Astrocyte (in vitro differentiated cells and primary cell): ENCODE measurements at regions not wholly inside any gene's neighbourhood (a gene's known extent, or its start where the extent isn't known, plus 50 kb on each side); places are given as distances from the start of the nearest gene placed in this dataset.

Experiments
- DNase-seq: peaks from one replicate; pipeline ENCODE4 v3.0.0-alpha.2; 2010; ENCODE audit warnings: low read depth
- FAIRE-seq: peaks from 2 replicates; lab custom pipeline; 2011; peaks lifted over from hg19 to GRCh38; lab: Jason Lieb, UNC
- H2AFZ ChIP-seq: 2 replicates; pipeline ENCODE4 v1.6.0; 2012; ENCODE audit warnings: low read depth, low read length, inconsistent platforms
- H3K27ac ChIP-seq: 2 replicates; pipeline ENCODE4 v1.5.1; 2011; ENCODE audit warnings: low read depth, low read length, inconsistent platforms
- H3K27me3 ChIP-seq: 2 replicates; pipeline ENCODE4 v1.6.0; 2011; ENCODE audit warnings: low read length, inconsistent platforms; ENCODE audit not compliant: insufficient read depth
- H3K36me3 ChIP-seq: 2 replicates; pipeline ENCODE4 v1.5.1; 2011; ENCODE audit warnings: low read length, inconsistent platforms; ENCODE audit not compliant: insufficient read depth
- H3K4me1 ChIP-seq: 2 replicates; pipeline ENCODE4 v1.5.1; 2011; ENCODE audit warnings: low read length, inconsistent platforms; ENCODE audit not compliant: insufficient read depth
- H3K4me2 ChIP-seq: 2 replicates; pipeline ENCODE4 v1.6.0; 2012; ENCODE audit warnings: low read length, inconsistent platforms
- H3K4me3 ChIP-seq: 2 replicates; pipeline ENCODE4 v1.5.1; 2011; ENCODE audit warnings: low read depth, mild to moderate bottlenecking, low read length, inconsistent platforms; ENCODE audit not compliant: insufficient read depth
- H3K79me2 ChIP-seq: 2 replicates; pipeline ENCODE4 v1.6.0; 2012; ENCODE audit warnings: mild to moderate bottlenecking, low read length, inconsistent platforms; ENCODE audit not compliant: insufficient read depth
- H3K9ac ChIP-seq: 2 replicates; pipeline ENCODE4 v1.6.0; 2012; ENCODE audit warnings: mild to moderate bottlenecking, low read length, inconsistent platforms
- H3K9me3 ChIP-seq: 2 replicates; pipeline ENCODE4 v1.5.1; 2012; ENCODE audit warnings: low read depth, mild to moderate bottlenecking, low read length, inconsistent platforms; ENCODE audit not compliant: insufficient read depth
- H4K20me1 ChIP-seq: 2 replicates; pipeline ENCODE4 v1.6.0; 2012; ENCODE audit warnings: low read length, inconsistent platforms; ENCODE audit not compliant: insufficient read depth
- H3K27ac Mint-ChIP-seq: one replicate; pipeline ENCODE4 v1.8.0; 2021; ENCODE audit warnings: mild to moderate bottlenecking, mixed read lengths; ENCODE audit not compliant: unreplicated experiment
- H3K27me3 Mint-ChIP-seq: one replicate; pipeline ENCODE4 v1.8.0; 2021; ENCODE audit warnings: low read depth, mixed read lengths; ENCODE audit not compliant: unreplicated experiment
- H3K36me3 Mint-ChIP-seq: one replicate; pipeline ENCODE4 v1.8.0; 2021; ENCODE audit warnings: low read depth, mixed read lengths; ENCODE audit not compliant: unreplicated experiment
- H3K4me1 Mint-ChIP-seq: one replicate; pipeline ENCODE4 v1.8.0; 2021; ENCODE audit warnings: low read depth, mixed read lengths; ENCODE audit not compliant: unreplicated experiment
- H3K4me3 Mint-ChIP-seq: one replicate; pipeline ENCODE4 v1.8.0; 2021; ENCODE audit warnings: mild to moderate bottlenecking, moderate library complexity, mixed read lengths; ENCODE audit not compliant: unreplicated experiment
- H3K9me3 Mint-ChIP-seq: one replicate; pipeline ENCODE4 v1.8.0; 2021; ENCODE audit warnings: mild to moderate bottlenecking, mixed read lengths; ENCODE audit not compliant: unreplicated experiment
- EZH2 ChIP-seq: IDR thresholded peaks from 2 replicates; pipeline ENCODE4 v1.6.1; 2012; ENCODE audit warnings: mild to moderate bottlenecking, low read length, inconsistent platforms; ENCODE audit not compliant: insufficient read depth
- TF ChIP-seq, protein P1 (sequence below): IDR thresholded peaks from 2 replicates; pipeline ENCODE4 v1.5.1; 2011; ENCODE audit warnings: low read depth, mild to moderate bottlenecking, inconsistent platforms, low read length, moderate library complexity; ENCODE audit not compliant: insufficient read depth

DNA sequence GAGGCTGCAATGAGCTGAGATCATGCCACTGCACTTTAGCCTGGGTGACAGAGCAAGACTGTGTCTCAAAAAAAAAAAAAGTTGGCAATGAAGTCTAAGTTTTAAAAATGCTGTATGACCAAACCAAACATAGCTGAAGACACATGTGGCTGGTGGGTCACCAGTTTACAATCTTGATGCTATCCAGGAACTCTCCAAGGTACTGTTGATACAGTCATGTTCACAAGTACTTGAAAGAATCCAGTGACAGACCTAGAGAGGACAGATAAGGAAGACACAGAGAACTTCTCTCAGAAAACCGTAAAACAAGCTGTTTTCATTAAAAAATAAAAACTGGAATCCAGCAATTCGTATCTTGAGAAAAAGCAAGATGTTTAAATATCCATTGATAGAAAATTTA lies 95.7 kb downstream of the ACTBL2 start:
- no peaks in the 10 kb centered on the region for H3K27me3 ChIP-seq
- Mint-ChIP-seq H3K27ac (no peak overlapping the region), H3K36me3 (no peaks in the 10 kb centered on the region), H3K4me3 (no peak overlapping the region), H3K9me3 (no peaks in the 10 kb centered on the region), H3K4me1 (peaks cover 16% of the 10 kb centered on the region), H3K27me3 (no peaks in the 10 kb centered on the region)
- H3K4me2 ChIP-seq = no peak overlapping the region
- H3K4me3 ChIP-seq = no peak overlapping the region
- no peak for FAIRE-seq
- TF ChIP-seq, protein P1, sequence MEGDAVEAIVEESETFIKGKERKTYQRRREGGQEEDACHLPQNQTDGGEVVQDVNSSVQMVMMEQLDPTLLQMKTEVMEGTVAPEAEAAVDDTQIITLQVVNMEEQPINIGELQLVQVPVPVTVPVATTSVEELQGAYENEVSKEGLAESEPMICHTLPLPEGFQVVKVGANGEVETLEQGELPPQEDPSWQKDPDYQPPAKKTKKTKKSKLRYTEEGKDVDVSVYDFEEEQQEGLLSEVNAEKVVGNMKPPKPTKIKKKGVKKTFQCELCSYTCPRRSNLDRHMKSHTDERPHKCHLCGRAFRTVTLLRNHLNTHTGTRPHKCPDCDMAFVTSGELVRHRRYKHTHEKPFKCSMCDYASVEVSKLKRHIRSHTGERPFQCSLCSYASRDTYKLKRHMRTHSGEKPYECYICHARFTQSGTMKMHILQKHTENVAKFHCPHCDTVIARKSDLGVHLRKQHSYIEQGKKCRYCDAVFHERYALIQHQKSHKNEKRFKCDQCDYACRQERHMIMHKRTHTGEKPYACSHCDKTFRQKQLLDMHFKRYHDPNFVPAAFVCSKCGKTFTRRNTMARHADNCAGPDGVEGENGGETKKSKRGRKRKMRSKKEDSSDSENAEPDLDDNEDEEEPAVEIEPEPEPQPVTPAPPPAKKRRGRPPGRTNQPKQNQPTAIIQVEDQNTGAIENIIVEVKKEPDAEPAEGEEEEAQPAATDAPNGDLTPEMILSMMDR = no peak
- TF ChIP-seq EZH2 = no peak
- peaks cover 14% of the 10 kb centered on the region for H3K4me1 ChIP-seq
- no peak overlapping the region for H2AFZ ChIP-seq
- no peaks in the 10 kb centered on the region for H3K36me3 ChIP-seq
- H3K27ac ChIP-seq = no peak overlapping the region
- H3K9ac ChIP-seq = no peak overlapping the region
- H3K79me2 ChIP-seq = no peaks in the 10 kb centered on the region
- no peaks in the 10 kb centered on the region for H4K20me1 ChIP-seq
- DNase-seq = peak; percentile 61
- no peaks in the 10 kb centered on the region for H3K9me3 ChIP-seq

DNA sequence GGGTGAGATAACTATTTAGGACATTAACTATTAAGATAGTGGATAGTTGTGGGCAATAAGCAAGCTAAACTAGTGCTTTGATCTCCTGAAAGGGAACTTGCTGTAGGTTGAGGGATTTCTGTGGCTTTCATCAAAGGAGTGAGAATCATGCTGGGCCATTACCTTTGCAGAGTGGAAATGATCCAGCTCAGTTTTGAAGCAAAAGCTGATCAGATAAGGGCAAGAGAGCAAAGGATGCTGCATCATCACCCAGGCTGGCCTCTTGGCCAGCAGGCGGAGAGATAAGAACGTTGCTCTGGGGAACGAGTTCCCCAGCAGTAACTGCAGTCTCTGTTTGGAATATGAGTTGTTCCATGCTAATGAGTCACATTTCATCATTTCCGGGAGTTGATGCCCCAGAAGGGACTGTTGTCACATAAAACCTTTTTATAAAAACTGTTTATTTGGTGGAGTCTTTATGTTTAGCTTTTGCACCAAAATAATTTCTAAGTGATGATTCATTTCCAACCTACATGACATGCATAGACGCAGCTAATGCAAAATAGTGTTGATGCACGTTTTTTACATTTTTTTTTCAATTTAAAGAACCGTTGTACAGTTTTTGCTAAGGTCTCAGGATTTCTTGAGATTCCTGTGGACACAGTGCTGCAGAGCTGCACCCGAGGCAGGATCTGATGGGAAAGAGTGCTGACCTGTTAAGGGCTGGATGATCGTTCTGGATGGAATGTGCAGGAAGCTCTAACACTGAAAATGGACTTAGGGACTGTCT lies 99.3 kb downstream of the ACTBL2 start:
- H3K9ac ChIP-seq = peak overlapping the region; percentile 54
- H3K4me3 Mint-ChIP-seq = peak overlapping the region; percentile 36
- FAIRE-seq (peak; percentile 89), DNase-seq (peak; percentile 89)
- peak overlapping the region; percentile 74 for H3K4me2 ChIP-seq
- peaks cover 16% of the 10 kb centered on the region for H3K4me1 Mint-ChIP-seq
- no peaks in the 10 kb centered on the region for H3K27me3 Mint-ChIP-seq
- peak overlapping the region; percentile 76 for H3K27ac Mint-ChIP-seq
- no peaks in the 10 kb centered on the region for H3K27me3 ChIP-seq
- H4K20me1 ChIP-seq = no peaks in the 10 kb centered on the region
- peak overlapping the region; percentile 23 for H2AFZ ChIP-seq
- no peaks in the 10 kb centered on the region for H3K79me2 ChIP-seq
- H3K36me3 ChIP-seq = no peaks in the 10 kb centered on the region
- peaks cover 14% of the 10 kb centered on the region for H3K4me1 ChIP-seq
- no peak for TF ChIP-seq EZH2
- TF ChIP-seq, protein P1 = peak; percentile 30
- H3K9me3 Mint-ChIP-seq = no peaks in the 10 kb centered on the region
- H3K27ac ChIP-seq = peak overlapping the region; percentile 77
- no peaks in the 10 kb centered on the region for H3K9me3 ChIP-seq
- H3K4me3 ChIP-seq = peak overlapping the region; percentile 41
- no peaks in the 10 kb centered on the region for H3K36me3 Mint-ChIP-seq

DNA sequence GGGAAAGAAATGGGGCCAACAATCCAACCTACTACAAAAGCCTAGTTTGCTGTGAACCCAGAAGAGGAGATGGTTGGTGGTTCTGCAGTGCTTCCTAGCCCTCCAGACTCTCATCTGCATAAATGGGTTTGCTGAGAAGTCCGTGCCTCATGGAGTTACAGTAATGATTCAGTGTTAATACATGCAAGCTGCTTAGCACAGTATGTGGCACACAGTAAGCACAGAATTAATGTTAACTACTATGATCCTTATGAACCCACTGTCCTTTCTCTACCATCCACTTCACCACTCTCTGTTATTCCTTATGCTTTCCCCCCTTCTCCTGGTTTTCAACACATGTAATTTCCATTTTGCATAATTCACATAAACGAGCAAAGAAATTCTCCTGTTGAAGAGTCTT lies 100.0 kb downstream of the ACTBL2 start:
- Histone ChIP-seq H3K27ac (peak overlapping the region; percentile 77), H2AFZ (no peak overlapping the region), H3K4me2 (peak overlapping the region; percentile 74), H4K20me1 (no peaks in the 10 kb centered on the region), H3K9ac (peak overlapping the region; percentile 54), H3K36me3 (no peaks in the 10 kb centered on the region), H3K9me3 (no peaks in the 10 kb centered on the region), H3K27me3 (no peaks in the 10 kb centered on the region), H3K79me2 (no peaks in the 10 kb centered on the region), H3K4me3 (no peak overlapping the region), H3K4me1 (peaks cover 14% of the 10 kb centered on the region)
- TF ChIP-seq, protein P1 = no peak
- no peak for TF ChIP-seq EZH2
- no peaks in the 10 kb centered on the region for H3K9me3 Mint-ChIP-seq
- H3K4me1 Mint-ChIP-seq = peaks cover 16% of the 10 kb centered on the region
- DNase-seq (no peak), FAIRE-seq (no peak)
- no peaks in the 10 kb centered on the region for H3K36me3 Mint-ChIP-seq
- peak overlapping the region; percentile 76 for H3K27ac Mint-ChIP-seq
- H3K27me3 Mint-ChIP-seq = no peaks in the 10 kb centered on the region
- H3K4me3 Mint-ChIP-seq = no peak overlapping the region
